Thyroid gland (tissue), 4 donors: ENCODE measurements at regions not wholly inside any gene's neighbourhood (a gene's known extent, or its start where the extent isn't known, plus 50 kb on each side); places are given as distances from the start of the nearest gene placed in this dataset.

ENCODE experiments used
- POLR2A ChIP-seq, 2 donors: fragments of 450-650 bp; IDR thresholded peaks; one replicate each; pipeline ENCODE4 v1.6.1; 2017; ENCODE audit warnings: antibody characterized with exemption in 2 of 2, mild to moderate bottlenecking in 2 of 2, moderate library complexity in 1 of 2
- TF ChIP-seq, protein P1 (sequence below), 6 experiments: fragments of 200-600 bp in 3 of 6; fragments of 450-650 bp in 3 of 6; sonication (generic) in 3 of 6; IDR thresholded peaks; one replicate each; pipeline ENCODE4 v1.5.1; 2016 to 2019; ENCODE audit warnings: antibody characterized with exemption in 6 of 6, mild to moderate bottlenecking in 2 of 6, inconsistent platforms in 1 of 6, moderate library complexity in 1 of 6

DNA sequence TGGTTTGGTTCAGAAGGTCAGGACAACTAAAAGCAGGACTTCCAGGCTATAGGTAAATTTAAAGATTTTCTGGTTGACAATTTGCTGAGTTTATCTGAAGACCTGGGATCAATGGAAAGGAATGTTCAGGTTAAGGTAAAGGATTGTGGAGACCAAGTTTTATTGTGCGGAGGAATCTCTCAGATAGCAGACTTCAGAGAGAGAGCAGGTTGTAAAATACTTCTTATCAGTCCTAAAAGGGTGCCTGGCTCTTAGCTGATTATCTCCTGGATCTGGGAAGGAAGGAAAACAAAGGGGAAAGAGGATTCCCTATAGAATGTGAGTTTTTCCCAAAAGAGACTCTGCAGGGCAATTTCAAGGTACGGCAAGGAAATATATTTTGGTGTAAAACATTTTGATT, 851.5 kb downstream of the DACH1 start:
- no peak for TF ChIP-seq POLR2A (IDR thresholded peaks at IDR 0.05)
- TF ChIP-seq, protein P1, sequence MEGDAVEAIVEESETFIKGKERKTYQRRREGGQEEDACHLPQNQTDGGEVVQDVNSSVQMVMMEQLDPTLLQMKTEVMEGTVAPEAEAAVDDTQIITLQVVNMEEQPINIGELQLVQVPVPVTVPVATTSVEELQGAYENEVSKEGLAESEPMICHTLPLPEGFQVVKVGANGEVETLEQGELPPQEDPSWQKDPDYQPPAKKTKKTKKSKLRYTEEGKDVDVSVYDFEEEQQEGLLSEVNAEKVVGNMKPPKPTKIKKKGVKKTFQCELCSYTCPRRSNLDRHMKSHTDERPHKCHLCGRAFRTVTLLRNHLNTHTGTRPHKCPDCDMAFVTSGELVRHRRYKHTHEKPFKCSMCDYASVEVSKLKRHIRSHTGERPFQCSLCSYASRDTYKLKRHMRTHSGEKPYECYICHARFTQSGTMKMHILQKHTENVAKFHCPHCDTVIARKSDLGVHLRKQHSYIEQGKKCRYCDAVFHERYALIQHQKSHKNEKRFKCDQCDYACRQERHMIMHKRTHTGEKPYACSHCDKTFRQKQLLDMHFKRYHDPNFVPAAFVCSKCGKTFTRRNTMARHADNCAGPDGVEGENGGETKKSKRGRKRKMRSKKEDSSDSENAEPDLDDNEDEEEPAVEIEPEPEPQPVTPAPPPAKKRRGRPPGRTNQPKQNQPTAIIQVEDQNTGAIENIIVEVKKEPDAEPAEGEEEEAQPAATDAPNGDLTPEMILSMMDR (IDR thresholded peaks at IDR 0.05) = no peak
